ENCODE measurements at regions not wholly inside any gene's neighbourhood (a gene's known extent, or its start where the extent isn't known, plus 50 kb on each side); places are given as distances from the start of the nearest gene placed in this dataset.

DNA sequence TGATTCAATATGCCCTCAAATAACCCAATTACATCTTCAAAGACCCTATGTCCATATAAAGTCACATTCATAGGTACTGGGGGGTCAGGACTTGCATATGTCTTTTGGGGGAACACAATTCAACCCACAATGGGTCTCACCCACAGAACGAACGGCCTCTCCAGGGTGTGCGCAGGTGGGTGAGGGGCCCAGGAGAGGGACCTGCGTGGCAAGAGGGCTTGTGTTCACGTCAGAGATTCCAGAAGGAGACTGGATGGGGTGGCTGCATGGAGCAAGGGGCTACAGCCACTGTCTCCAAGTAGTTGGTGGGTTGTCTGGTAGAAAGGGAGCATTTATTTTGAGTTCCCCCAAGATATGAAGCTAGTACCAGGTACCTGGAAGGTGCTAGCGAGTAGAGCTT is 212.2 kb downstream of the SEC14L1 start:
- TF ChIP-seq CTCF (IDR thresholded peaks at IDR 0.05) = no peak
- no peak for TF ChIP-seq POLR2A (IDR thresholded peaks at IDR 0.05)
